Panc1 (cell line): ENCODE measurements at regions not wholly inside any gene's neighbourhood (a gene's known extent, or its start where the extent isn't known, plus 50 kb on each side); places are given as distances from the start of the nearest gene placed in this dataset.

Experiments
- ATAC-seq: fragments of 200-7000 bp; cut with Tn5 transposase; 2 replicates; pipeline ENCODE4 v1.9.1; 2020; ENCODE audit warnings: mild to moderate bottlenecking, moderate library complexity
- BruUV-seq: library from RNA; stranded (reverse); fragments of 400-500 nt; replicated peaks from 2 replicates; lab custom pipeline; 2021; lab: Mats Ljungman, UMichigan
- CTCF ChIA-PET: fragments of 300-600 bp; sonication (Branson Sonifier 250); formaldehyde crosslinking; loops from one replicate; lab custom pipeline; 2022; ENCODE audit warnings: antibody characterized with exemption; lab: Charles Lee
- POLR2A ChIA-PET: fragments of 300-600 bp; sonication (Branson Sonifier 250); formaldehyde crosslinking; loops from one replicate; lab custom pipeline; 2022; ENCODE audit warnings: antibody characterized with exemption; lab: Charles Lee
- DNase-seq: peaks from one replicate; pipeline ENCODE4 v3.0.0-alpha.2; 2010; ENCODE audit warnings: low read depth, low spot score
- H3K27ac ChIP-seq: 2 replicates; pipeline ENCODE4 v1.5.1; 2011; ENCODE audit warnings: mild to moderate bottlenecking, low read length, inconsistent platforms
- H3K27me3 ChIP-seq: fragments of 200-500 bp; sonication (Bioruptor generic); 2 replicates; pipeline ENCODE4 v1.6.0; 2014; ENCODE audit warnings: low read length, inconsistent platforms; ENCODE audit not compliant: control insufficient read depth, insufficient read depth
- H3K36me3 ChIP-seq: fragments of 200-500 bp; sonication (Bioruptor generic); 2 replicates; pipeline ENCODE4 v1.5.1; 2014; ENCODE audit warnings: inconsistent platforms, mild to moderate bottlenecking, low read length, moderate library complexity; ENCODE audit not compliant: control insufficient read depth, insufficient read depth
- H3K4me1 ChIP-seq: 2 replicates; pipeline ENCODE4 v1.5.1; 2011; ENCODE audit warnings: inconsistent platforms, mild to moderate bottlenecking, low read length, moderate library complexity; ENCODE audit not compliant: control insufficient read depth, insufficient read depth
- H3K4me3 ChIP-seq, 2 experiments: 2 replicates each; pipeline ENCODE4 v1.5.1; 2011 to 2012; ENCODE audit warnings: low read depth in 2 of 2, low read length in 2 of 2, mild to moderate bottlenecking in 2 of 2, inconsistent platforms in 1 of 2, moderate library complexity in 1 of 2
- H3K9me3 ChIP-seq: fragments of 200-500 bp; sonication (Bioruptor generic); 2 replicates; pipeline ENCODE4 v1.5.1; 2014; ENCODE audit warnings: low read depth, mild to moderate bottlenecking, inconsistent platforms, low read length, moderate library complexity; ENCODE audit not compliant: control insufficient read depth, insufficient read depth
- POLR2AphosphoS5 ChIP-seq: IDR thresholded peaks from 2 replicates; pipeline ENCODE4 v1.6.1; 2012; ENCODE audit warnings: mild to moderate bottlenecking, low read depth, low read length, moderate library complexity
- REST ChIP-seq, 2 experiments: IDR thresholded peaks; 2 replicates each; pipeline ENCODE4 v1.6.1; 2011 to 2012; ENCODE audit warnings: low read depth in 2 of 2, control low read depth in 1 of 2, low read length in 1 of 2, mild to moderate bottlenecking in 1 of 2, moderate library complexity in 1 of 2; ENCODE audit not compliant: insufficient read depth in 1 of 2
- SIN3A ChIP-seq: IDR thresholded peaks from 2 replicates; pipeline ENCODE4 v1.6.1; 2012; ENCODE audit warnings: low read depth, mild to moderate bottlenecking, low read length, moderate library complexity, borderline replicate concordance; ENCODE audit not compliant: insufficient read depth
- TCF7L2 ChIP-seq: IDR thresholded peaks from 2 replicates; pipeline ENCODE4 v1.6.1; 2011; ENCODE audit warnings: mild to moderate bottlenecking, low read depth, low read length, inconsistent platforms
- in situ Hi-C: cut with HindIII; loops from 2 replicates; pipeline ENCODE4 v1.10.0; 2016; ENCODE audit warnings: low sequenced_read_pairs, low pct_unique_long_range_greater_than_20kb
- intact Hi-C: fragments of 100-400 bp; cut with micrococcal nuclease; formaldehyde crosslinking; loops from one replicate; pipeline ENCODE4 v1.10.0; 2022; ENCODE audit not compliant: unreplicated experiment
- TF ChIP-seq, protein P1 (sequence below): fragments of 450-650 bp; IDR thresholded peaks from 2 replicates; pipeline ENCODE4 v1.5.1; 2017; ENCODE audit warnings: mild to moderate bottlenecking

DNA sequence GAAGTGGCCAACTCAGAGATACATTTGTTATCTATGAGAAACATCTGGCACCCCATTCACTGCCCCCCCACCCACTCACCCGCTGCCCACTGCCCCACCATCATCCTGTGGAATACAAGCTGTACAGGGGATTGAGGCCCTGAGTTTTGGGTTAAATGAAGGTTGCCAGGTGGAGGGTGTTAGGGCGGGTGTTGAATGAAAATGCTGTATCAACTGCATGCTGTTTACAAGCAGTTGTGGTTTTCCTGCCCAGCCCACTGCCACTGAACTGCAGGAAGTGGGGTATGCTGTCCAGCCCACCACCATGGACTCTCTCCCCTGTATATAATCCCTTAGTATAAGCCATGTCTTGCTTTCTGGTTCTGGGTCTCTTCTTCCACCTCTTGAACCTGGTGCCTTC is 481.9 kb downstream of the METTL4 start:
- H3K9me3 ChIP-seq, result no peaks in the 10 kb centered on the region
- in situ Hi-C loops, result no loop called here
- BruUV-seq, result no TSS peak
- no peak for ATAC-seq
- no peak overlapping the region for H3K27ac ChIP-seq
- H3K4me3 ChIP-seq, result no peak overlapping the region
- intact Hi-C loops, result no loop called here
- POLR2A ChIA-PET, result no interaction called here
- CTCF ChIA-PET, result no interaction called here
- TF ChIP-seq TCF7L2 (no peak), REST (IDR thresholded peaks at IDR 0.05; ENCODE audit: insufficient read depth in 1 of 2, low read depth in 2 of 2, low read length in 1 of 2) (no peak)
- TF ChIP-seq, protein P1, sequence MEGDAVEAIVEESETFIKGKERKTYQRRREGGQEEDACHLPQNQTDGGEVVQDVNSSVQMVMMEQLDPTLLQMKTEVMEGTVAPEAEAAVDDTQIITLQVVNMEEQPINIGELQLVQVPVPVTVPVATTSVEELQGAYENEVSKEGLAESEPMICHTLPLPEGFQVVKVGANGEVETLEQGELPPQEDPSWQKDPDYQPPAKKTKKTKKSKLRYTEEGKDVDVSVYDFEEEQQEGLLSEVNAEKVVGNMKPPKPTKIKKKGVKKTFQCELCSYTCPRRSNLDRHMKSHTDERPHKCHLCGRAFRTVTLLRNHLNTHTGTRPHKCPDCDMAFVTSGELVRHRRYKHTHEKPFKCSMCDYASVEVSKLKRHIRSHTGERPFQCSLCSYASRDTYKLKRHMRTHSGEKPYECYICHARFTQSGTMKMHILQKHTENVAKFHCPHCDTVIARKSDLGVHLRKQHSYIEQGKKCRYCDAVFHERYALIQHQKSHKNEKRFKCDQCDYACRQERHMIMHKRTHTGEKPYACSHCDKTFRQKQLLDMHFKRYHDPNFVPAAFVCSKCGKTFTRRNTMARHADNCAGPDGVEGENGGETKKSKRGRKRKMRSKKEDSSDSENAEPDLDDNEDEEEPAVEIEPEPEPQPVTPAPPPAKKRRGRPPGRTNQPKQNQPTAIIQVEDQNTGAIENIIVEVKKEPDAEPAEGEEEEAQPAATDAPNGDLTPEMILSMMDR, result no peak
- H3K27me3 ChIP-seq, result no peaks in the 10 kb centered on the region
- no peak for DNase-seq
- no peaks in the 10 kb centered on the region for H3K36me3 ChIP-seq
- H3K4me1 ChIP-seq, result no peaks in the 10 kb centered on the region

GRCh38 chr18:2091937-2092336 is 479.4 kb downstream of the METTL4 start:
- TF ChIP-seq, protein P1, result no peak
- TF ChIP-seq TCF7L2 (no peak), SIN3A (no peak), REST (IDR thresholded peaks at IDR 0.05; ENCODE audit: insufficient read depth in 1 of 2, low read depth in 2 of 2, low read length in 1 of 2) (no peak), POLR2AphosphoS5 (no peak)
- H3K4me1 ChIP-seq, result no peaks in the 10 kb centered on the region
- intact Hi-C loops, result no loop called here
- no peak for ATAC-seq
- POLR2A ChIA-PET, result no interaction called here
- no peak overlapping the region for H3K27ac ChIP-seq
- no peaks in the 10 kb centered on the region for H3K9me3 ChIP-seq
- no peak overlapping the region for H3K4me3 ChIP-seq
- H3K27me3 ChIP-seq, result no peaks in the 10 kb centered on the region
- CTCF ChIA-PET, result no interaction called here
- no TSS peak for BruUV-seq
- in situ Hi-C loops, result no loop called here
- no peak for DNase-seq
- no peaks in the 10 kb centered on the region for H3K36me3 ChIP-seq
